Activated naive CD4-positive, alpha-beta T cell treated with anti-CD3 and anti-CD28 coated beads for 36 hours (primary cell): ENCODE measurements at regions not wholly inside any gene's neighbourhood (a gene's known extent, or its start where the extent isn't known, plus 50 kb on each side); places are given as distances from the start of the nearest gene placed in this dataset.

Experiments used
- CTCF ChIA-PET: fragments of 350-600 bp; sonication (Branson Sonifier 250); formaldehyde crosslinking; loops from one replicate; lab custom pipeline; 2021; ENCODE audit warnings: antibody characterized with exemption; lab: Charles Lee
- DNase-seq: peaks from one replicate; pipeline ENCODE4 v3.0.0-alpha.2; 2020
- H3K27ac Mint-ChIP-seq: one replicate; pipeline ENCODE4 v1.8.0; 2021; ENCODE audit warnings: mild to moderate bottlenecking, mixed read lengths
- H3K27me3 Mint-ChIP-seq: one replicate; pipeline ENCODE4 v1.8.0; 2021; ENCODE audit warnings: low read depth, mixed read lengths
- H3K36me3 Mint-ChIP-seq: one replicate; pipeline ENCODE4 v1.8.0; 2021; ENCODE audit warnings: low read depth, mixed read lengths
- H3K4me1 Mint-ChIP-seq: one replicate; pipeline ENCODE4 v1.8.0; 2021; ENCODE audit warnings: low read depth, mixed read lengths
- H3K4me3 Mint-ChIP-seq: one replicate; pipeline ENCODE4 v1.8.0; 2021; ENCODE audit warnings: mild to moderate bottlenecking, moderate library complexity, mixed read lengths
- H3K9me3 Mint-ChIP-seq: one replicate; pipeline ENCODE4 v1.8.0; 2021; ENCODE audit warnings: mixed read lengths
- intact Hi-C: fragments of 100-400 bp; cut with micrococcal nuclease; formaldehyde crosslinking; loops from one replicate; pipeline ENCODE4 v1.15.1; 2023

DNA sequence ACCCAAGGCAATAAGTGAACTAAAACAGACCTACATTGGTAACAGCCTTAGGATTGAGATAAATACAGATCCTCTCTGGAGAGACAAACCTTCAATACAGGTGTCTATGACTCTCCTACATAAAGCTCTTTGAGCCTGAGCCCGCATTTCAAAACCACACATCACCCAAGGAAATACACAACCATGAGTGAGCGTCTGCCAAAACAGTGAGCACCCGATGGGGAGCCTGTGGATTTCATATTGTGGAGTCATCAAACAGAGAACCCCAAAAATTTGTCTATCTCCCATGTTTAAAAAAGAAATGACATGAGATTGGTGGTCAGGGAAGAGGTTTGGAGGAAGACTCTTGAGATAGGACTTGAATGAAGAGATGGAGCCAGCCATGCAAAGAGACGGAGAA, 102.2 kb upstream of the LHX1 start:
- no peak for DNase-seq
- CTCF ChIA-PET, result interaction anchor here (0.7 kb wide), 1 partner anchor 181 kb away, joined by 3 read pairs; no protein-coding TSS in a partner anchor
- Mint-ChIP-seq H3K4me1 (no peaks in the 10 kb centered on the region), H3K27me3 (no peaks in the 10 kb centered on the region), H3K27ac (no peak overlapping the region), H3K4me3 (no peak overlapping the region), H3K9me3 (no peaks in the 10 kb centered on the region), H3K36me3 (no peaks in the 10 kb centered on the region)
- intact Hi-C loops, result no loop called here

DNA sequence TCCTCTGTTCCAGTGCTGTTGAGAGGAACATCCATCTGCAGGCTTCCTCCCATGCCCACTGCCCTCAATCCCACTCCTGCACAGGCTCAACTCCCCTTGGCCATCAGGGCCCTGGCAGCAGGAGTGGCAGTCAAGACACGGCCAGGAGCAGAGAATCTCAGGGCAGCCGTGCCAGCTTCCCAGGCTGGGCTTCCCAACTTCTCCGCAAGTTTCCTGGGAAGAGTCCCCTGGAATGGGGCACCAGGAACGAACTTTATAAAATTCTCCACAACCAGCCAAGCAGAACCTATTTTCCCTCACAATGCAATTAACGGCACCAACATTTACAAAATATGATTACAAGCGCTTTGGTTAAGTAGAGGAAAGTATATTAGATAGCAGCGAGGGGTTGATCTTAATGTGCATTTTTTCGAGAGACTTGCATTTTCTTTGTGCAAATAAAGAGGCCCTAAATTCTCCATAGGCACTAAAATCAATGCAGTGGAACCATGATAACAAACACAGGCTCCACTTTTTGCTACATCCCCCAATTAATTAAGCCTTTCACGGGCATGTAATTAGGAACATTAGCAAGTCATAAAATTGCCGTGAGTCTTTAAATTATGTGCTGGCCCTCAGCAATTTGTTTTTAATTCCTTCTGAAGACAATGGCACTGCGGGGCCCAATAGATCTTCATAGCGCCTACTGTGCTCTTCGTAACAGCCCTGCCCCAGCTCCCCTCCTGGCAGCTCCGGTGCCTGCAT, 99.9 kb upstream of the LHX1 start:
- Mint-ChIP-seq H3K4me1 (no peaks in the 10 kb centered on the region), H3K9me3 (no peaks in the 10 kb centered on the region), H3K27ac (no peak overlapping the region), H3K36me3 (no peaks in the 10 kb centered on the region), H3K27me3 (peaks cover 1% of the 10 kb centered on the region), H3K4me3 (no peak overlapping the region)
- CTCF ChIA-PET, result no interaction called here
- no peak for DNase-seq
- intact Hi-C loops, result no loop called here

DNA sequence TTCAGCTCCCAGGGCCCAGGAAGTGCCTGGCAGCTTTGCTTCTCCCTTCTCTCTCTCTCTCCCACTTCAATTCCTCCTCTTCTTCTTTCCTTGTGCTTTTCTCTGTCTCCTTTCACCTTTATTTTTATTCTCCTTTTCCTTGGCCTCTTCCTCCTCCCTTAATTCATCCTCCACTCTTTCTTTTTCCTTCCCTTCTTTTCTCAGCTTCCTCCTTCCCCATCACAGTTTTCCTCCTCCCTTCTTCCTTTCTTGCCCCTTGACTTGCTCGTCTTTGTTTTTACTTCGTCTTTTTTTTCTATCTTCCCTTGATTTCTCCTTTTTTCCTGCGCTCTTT, 99.4 kb upstream of the LHX1 start:
- CTCF ChIA-PET, result no interaction called here
- H3K4me1 Mint-ChIP-seq, result no peaks in the 10 kb centered on the region
- no peak overlapping the region for H3K4me3 Mint-ChIP-seq

DNA sequence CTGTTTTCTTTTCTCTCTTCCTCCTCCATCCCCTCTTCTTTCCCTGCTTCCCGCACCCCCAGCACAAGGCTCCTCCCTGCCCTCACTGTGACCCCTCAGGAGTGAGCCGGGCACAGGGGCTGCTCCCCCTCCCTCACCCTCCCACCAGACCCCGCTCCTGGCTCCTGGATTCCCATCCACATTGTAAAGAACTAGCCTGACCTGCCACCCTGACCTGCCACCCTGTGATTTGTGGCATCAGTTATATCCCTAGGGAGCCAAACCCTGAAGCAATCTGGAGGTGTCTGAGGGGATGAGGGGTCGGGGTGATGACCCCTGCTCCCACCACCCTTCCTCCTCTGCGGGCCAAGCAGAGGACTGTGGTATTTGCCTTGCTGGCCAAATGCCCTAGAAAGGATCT, 98.0 kb upstream of the LHX1 start:
- intact Hi-C loops, result no loop called here
- CTCF ChIA-PET, result no interaction called here
- H3K27me3 Mint-ChIP-seq, result peaks cover 13% of the 10 kb centered on the region

More for the DNA sequence above, 99.4 kb upstream of the LHX1 start:
- DNase-seq, result no peak
- Mint-ChIP-seq H3K27ac (no peak overlapping the region), H3K9me3 (no peaks in the 10 kb centered on the region), H3K27me3 (peaks cover 7% of the 10 kb centered on the region), H3K36me3 (no peaks in the 10 kb centered on the region)
- intact Hi-C loops, result no loop called here

DNA sequence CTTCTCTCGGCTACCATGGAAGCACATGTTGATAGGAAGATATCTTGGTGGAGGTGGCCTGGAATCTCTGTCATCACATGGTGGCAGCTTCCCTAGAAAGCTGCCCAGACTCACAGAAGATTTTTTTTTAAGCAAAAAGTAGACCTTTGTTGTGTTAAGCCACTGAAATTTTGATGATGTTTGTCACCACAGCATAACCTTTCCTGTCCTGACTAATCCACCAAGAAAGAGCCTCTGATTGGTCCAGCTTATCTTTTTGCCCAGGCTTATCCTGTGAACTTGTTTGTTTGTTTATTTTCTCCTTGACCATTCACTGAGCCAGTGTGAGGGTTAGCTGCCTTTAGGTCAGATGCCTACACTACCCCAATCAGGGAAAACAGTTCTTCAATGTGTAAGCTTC, 96.5 kb upstream of the LHX1 start:
- intact Hi-C loops, result no loop called here
- H3K4me1 Mint-ChIP-seq, result no peaks in the 10 kb centered on the region
- H3K27me3 Mint-ChIP-seq, result peaks cover 27% of the 10 kb centered on the region
- no peaks in the 10 kb centered on the region for H3K36me3 Mint-ChIP-seq
- DNase-seq, result no peak
- no peaks in the 10 kb centered on the region for H3K9me3 Mint-ChIP-seq
- H3K27ac Mint-ChIP-seq, result no peak overlapping the region
- CTCF ChIA-PET, result interaction anchor here (0.7 kb wide), 1 partner anchor 1483 kb away, joined by 3 read pairs; no protein-coding TSS in a partner anchor
- no peak overlapping the region for H3K4me3 Mint-ChIP-seq

More for the DNA sequence above, 98.0 kb upstream of the LHX1 start:
- H3K4me1 Mint-ChIP-seq, result no peaks in the 10 kb centered on the region
- no peak overlapping the region for H3K4me3 Mint-ChIP-seq
- H3K27ac Mint-ChIP-seq, result no peak overlapping the region
- no peaks in the 10 kb centered on the region for H3K9me3 Mint-ChIP-seq
- no peaks in the 10 kb centered on the region for H3K36me3 Mint-ChIP-seq
- DNase-seq, result no peak

DNA sequence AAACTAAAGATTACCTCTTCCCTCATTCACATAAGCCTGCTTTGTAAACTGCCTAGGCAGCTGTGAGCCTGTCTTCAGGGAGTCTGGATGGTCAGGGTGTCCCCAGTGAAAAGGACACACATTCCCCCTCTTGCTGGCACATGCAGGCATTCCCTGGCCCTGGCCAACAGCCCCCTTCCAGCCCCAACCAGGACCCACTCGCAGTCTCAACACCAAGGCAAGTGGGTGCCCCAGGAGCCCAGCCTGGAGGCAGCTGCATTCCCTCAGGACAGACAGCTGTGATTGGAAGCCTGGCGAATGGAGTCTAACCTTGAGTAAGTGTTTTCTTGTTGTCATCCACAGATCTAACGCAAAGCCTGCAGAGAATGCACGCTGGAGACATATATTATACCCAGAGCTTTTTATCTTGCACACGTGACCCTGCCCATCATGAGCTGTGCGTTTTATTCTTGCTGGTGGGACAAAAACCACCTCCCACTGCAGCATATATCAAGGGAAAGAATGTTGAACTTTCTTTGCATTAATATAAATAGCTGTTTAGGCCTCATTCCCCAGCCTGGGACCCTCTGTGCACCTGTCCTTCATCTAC, 95.0 kb upstream of the LHX1 start:
- Mint-ChIP-seq H3K4me3 (no peak overlapping the region), H3K4me1 (no peaks in the 10 kb centered on the region), H3K27ac (no peak overlapping the region), H3K27me3 (peaks cover 33% of the 10 kb centered on the region), H3K36me3 (no peaks in the 10 kb centered on the region), H3K9me3 (no peaks in the 10 kb centered on the region)
- DNase-seq, result no peak
- CTCF ChIA-PET, result interaction anchor here (1.1 kb wide), 1 partner anchor 15 kb away, joined by 3 read pairs; no protein-coding TSS in a partner anchor
- intact Hi-C loops, result no loop called here

DNA sequence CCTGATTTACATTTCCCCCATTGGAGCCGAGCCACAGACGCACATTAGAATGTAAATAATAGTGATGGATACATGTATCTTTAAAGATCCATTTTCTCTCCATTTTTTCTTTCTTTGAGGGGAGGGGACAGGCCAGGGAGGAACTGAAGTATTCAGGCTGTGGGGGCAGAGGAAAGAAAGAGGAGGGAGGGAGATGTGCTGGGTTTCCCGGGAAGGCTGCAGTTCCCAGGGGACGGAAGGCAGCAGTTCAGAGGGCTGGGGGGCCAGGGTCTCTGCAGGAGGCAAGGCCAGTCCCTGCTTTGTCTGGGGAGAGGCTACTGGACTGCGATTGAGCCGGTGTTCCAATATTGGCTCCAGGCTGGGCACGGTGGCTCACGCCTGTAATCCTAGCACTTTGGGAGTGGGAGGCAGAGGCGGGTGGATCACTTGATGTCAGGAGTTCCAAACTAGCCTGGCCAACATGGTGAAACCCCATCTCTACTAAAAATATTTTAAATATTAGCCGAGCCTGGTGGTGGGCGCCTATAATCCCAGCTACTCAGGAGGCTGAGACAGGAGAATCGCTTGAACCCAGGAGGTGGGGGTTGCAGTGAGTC, 94.2 kb upstream of the LHX1 start:
- intact Hi-C loops, result no loop called here
- H3K27ac Mint-ChIP-seq, result no peak overlapping the region
- H3K36me3 Mint-ChIP-seq, result no peaks in the 10 kb centered on the region
- H3K4me3 Mint-ChIP-seq, result no peak overlapping the region
- DNase-seq, result no peak
- peaks cover 33% of the 10 kb centered on the region for H3K27me3 Mint-ChIP-seq
- no peaks in the 10 kb centered on the region for H3K4me1 Mint-ChIP-seq
- H3K9me3 Mint-ChIP-seq, result no peaks in the 10 kb centered on the region
- CTCF ChIA-PET, result interaction anchor here (1.1 kb wide), 1 partner anchor 15 kb away, joined by 3 read pairs; no protein-coding TSS in a partner anchor

DNA sequence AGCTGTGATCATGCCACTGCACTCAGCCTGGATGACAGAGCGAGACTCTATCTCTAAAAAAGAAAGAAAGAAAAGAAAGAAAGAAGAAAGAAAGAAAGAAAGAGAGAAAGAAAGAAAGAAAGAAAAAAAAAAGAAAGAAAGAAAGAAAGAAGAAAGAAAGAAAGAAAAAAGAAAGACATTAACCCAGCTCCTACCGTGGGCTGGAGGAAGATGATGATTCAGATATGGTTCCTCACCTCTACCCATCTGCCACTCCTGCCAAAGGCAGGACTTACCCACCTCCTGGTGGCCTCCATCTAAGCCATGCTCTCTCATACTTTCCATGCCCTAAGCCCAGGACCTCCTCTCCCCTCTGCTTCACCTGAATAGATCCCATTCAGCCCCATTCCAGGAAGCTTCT, 93.3 kb upstream of the LHX1 start:
- Mint-ChIP-seq H3K4me1 (no peaks in the 10 kb centered on the region), H3K27me3 (peaks cover 33% of the 10 kb centered on the region), H3K36me3 (no peaks in the 10 kb centered on the region), H3K9me3 (no peaks in the 10 kb centered on the region), H3K27ac (no peak overlapping the region), H3K4me3 (no peak overlapping the region)
- intact Hi-C loops, result no loop called here
- no peak for DNase-seq
- CTCF ChIA-PET, result no interaction called here

DNA sequence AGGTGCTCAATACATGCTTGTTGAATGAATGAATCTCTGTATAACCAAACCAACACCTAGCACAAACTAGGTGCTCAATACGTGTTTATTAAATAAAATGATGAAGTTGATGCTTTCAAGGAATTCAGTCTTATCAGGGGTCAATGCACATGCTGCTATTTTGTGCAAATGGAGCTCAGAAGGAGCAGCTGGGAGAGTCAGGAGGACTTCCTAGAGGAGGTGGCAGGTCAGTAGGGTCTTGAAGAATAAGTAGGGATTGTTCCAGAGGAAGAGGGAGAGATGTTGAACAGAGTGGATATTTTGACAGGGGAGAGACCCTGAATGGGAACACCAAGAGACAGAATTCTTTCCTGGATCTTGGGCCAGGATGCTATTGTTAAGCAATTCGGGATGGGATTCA, 92.7 kb upstream of the LHX1 start:
- Mint-ChIP-seq H3K36me3 (no peaks in the 10 kb centered on the region), H3K4me3 (no peak overlapping the region), H3K27me3 (peaks cover 33% of the 10 kb centered on the region), H3K4me1 (peaks cover 2% of the 10 kb centered on the region), H3K27ac (no peak overlapping the region), H3K9me3 (no peaks in the 10 kb centered on the region)
- intact Hi-C loops, result no loop called here
- no peak for DNase-seq
- CTCF ChIA-PET, result interaction anchor here (0.8 kb wide), 1 partner anchor 215 kb away, joined by 3 read pairs; no protein-coding TSS in a partner anchor

DNA sequence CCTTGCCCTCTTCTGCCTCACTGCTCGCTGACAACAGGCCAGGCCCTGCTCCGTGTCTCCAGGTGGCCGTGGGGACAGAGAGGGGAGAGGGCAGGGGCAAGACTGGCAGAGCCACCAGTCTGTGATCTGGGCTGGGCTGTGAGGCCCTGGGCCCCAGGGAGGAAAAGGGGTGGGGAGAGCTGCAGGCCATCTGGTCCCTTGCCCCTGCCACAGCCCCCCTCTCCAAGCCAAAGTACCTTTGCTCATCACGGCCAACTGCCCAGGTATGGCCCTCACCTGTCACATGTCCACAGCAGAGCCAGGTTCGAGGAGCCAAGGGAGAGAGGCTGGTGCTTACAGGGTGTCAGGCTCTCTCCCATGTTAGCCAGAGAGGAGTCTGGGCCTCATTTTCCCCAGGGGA, 91.4 kb upstream of the LHX1 start:
- peaks cover 15% of the 10 kb centered on the region for H3K4me1 Mint-ChIP-seq
- peaks cover 33% of the 10 kb centered on the region for H3K27me3 Mint-ChIP-seq
- H3K36me3 Mint-ChIP-seq, result no peaks in the 10 kb centered on the region
- CTCF ChIA-PET, result interaction anchor here (0.6 kb wide), 1 partner anchor 392 kb away, joined by 4 read pairs; no protein-coding TSS in a partner anchor
- intact Hi-C loops, result no loop called here
- no peak overlapping the region for H3K4me3 Mint-ChIP-seq
- no peak overlapping the region for H3K27ac Mint-ChIP-seq
- no peaks in the 10 kb centered on the region for H3K9me3 Mint-ChIP-seq
- DNase-seq, result no peak

DNA sequence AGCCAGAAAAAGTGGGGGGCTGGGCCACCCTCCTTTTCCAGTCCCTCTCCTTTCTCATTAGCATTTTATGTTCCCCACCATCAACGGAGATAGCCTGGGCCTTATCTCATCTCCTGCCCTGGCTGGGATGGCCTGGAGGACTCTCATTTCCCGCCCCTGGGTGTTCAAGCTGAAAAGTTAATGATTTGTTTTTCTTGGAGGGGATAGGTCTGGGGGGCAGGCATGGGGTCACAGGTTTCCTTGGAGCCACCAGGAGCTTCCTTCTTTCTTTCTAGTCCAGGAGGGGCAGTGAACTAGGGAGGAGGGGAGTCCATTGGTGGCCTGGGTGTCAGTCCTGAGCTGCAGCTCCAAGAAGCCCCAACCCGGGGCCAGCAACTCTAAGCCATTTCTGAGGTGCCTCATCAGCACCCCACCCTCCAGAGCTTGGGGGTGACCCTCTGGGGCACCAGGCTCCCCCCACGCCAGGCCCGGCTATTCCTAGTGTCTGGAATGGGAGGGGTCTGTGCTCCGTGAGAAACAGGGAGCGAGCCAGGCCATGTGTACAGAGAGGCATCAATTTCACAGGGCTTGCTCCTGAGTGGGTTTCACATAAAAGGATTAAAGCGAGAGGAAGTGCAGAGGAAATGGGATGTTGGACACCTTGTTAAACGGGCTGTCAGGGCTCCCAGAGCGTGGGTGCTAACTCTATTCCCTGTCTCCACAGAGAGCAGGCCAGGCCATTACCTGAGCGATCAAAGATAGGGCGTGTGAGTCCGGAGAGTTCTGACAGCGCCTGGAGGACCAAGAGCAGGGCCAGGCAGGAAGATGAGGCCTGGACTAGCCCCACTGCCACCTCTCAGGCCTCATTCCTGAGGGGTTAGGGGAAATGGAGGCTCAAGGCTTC, 90.6 kb upstream of the LHX1 start:
- CTCF ChIA-PET, result no interaction called here
- Mint-ChIP-seq H3K27me3 (peaks cover 35% of the 10 kb centered on the region), H3K27ac (no peak overlapping the region), H3K36me3 (no peaks in the 10 kb centered on the region), H3K4me3 (no peak overlapping the region), H3K4me1 (peaks cover 19% of the 10 kb centered on the region), H3K9me3 (no peaks in the 10 kb centered on the region)
- intact Hi-C loops, result no loop called here
- no peak for DNase-seq
